NCI-H460 (cell line): ENCODE measurements at regions not wholly inside any gene's neighbourhood (a gene's known extent, or its start where the extent isn't known, plus 50 kb on each side); places are given as distances from the start of the nearest gene placed in this dataset.

ENCODE experiments used
- DNase-seq: peaks from one replicate; pipeline ENCODE4 v3.0.0-alpha.2; 2016; ENCODE audit warnings: low read depth; ENCODE audit errors: extremely low read depth

- no peak for DNase-seq
These were observed 281.3 kb upstream of the CLINT1 start for GRCh38 chr5:158140120-158140731.

GRCh38 chr5:158139161-158139560 lies 280.2 kb upstream of the CLINT1 start:
- DNase-seq: no peak

GRCh38 chr5:158135682-158136179 lies 276.8 kb upstream of the CLINT1 start:
- no peak for DNase-seq

GRCh38 chr5:158133369-158133768 lies 274.4 kb upstream of the CLINT1 start:
- DNase-seq: no peak

GRCh38 chr5:158127536-158127935 lies 268.6 kb upstream of the CLINT1 start:
- DNase-seq: no peak

- DNase-seq: no peak
These were observed 267.8 kb upstream of the CLINT1 start for GRCh38 chr5:158126442-158127405.

- no peak for DNase-seq
These were observed 265.8 kb upstream of the CLINT1 start for GRCh38 chr5:158124606-158125316.

GRCh38 chr5:158123595-158123994 lies 264.6 kb upstream of the CLINT1 start:
- DNase-seq: no peak

- DNase-seq: no peak
These were observed 262.7 kb upstream of the CLINT1 start for GRCh38 chr5:158121678-158122077.

- DNase-seq: no peak
These were observed 261.8 kb upstream of the CLINT1 start for GRCh38 chr5:158120760-158121159.

- DNase-seq: peak; percentile 18
These were observed 261.2 kb upstream of the CLINT1 start for GRCh38 chr5:158119961-158120723.

GRCh38 chr5:158117467-158118160 lies 258.7 kb upstream of the CLINT1 start:
- DNase-seq: no peak

GRCh38 chr5:158116965-158117364 lies 258.0 kb upstream of the CLINT1 start:
- no peak for DNase-seq

GRCh38 chr5:158115468-158115867 lies 256.5 kb upstream of the CLINT1 start:
- DNase-seq: no peak

GRCh38 chr5:158108177-158108576 lies 249.2 kb upstream of the CLINT1 start:
- no peak for DNase-seq

- DNase-seq: no peak
These were observed 241.5 kb upstream of the CLINT1 start for GRCh38 chr5:158100373-158100888.

- no peak for DNase-seq
These were observed 240.7 kb upstream of the CLINT1 start for GRCh38 chr5:158099571-158100105.

- no peak for DNase-seq
These were observed 237.9 kb upstream of the CLINT1 start for GRCh38 chr5:158096835-158097234.

GRCh38 chr5:158086856-158087255 lies 227.9 kb upstream of the CLINT1 start:
- DNase-seq: no peak
